GM12892 (cell line): ENCODE measurements at regions not wholly inside any gene's neighbourhood (a gene's known extent, or its start where the extent isn't known, plus 50 kb on each side); places are given as distances from the start of the nearest gene placed in this dataset.

Experiments
- DNase-seq: peaks from one replicate; pipeline ENCODE4 v3.0.0; 2011; ENCODE audit not compliant: insufficient read length
- FAIRE-seq: peaks from 2 replicates; lab custom pipeline; 2011; peaks lifted over from hg19 to GRCh38; lab: Jason Lieb, UNC
- POLR2A ChIP-seq: IDR thresholded peaks from 2 replicates; pipeline ENCODE4 v1.6.1; 2011; ENCODE audit warnings: low read depth, low read length, control low read depth
- POLR2AphosphoS5 ChIP-seq: IDR thresholded peaks from 2 replicates; pipeline ENCODE4 v1.6.1; 2011; ENCODE audit warnings: low read depth, low read length, control low read depth
- TAF1 ChIP-seq: IDR thresholded peaks from 2 replicates; pipeline ENCODE4 v1.6.1; 2011; ENCODE audit warnings: low read depth, mild to moderate bottlenecking, control low read depth, low read length, borderline replicate concordance

- DNase-seq (no peak), FAIRE-seq (no peak)
- TF ChIP-seq POLR2A (no peak), TAF1 (no peak), POLR2AphosphoS5 (no peak)
Measured at GRCh38 chr10:108005627-108006026, 841.1 kb upstream of the SORCS1 start.

DNA sequence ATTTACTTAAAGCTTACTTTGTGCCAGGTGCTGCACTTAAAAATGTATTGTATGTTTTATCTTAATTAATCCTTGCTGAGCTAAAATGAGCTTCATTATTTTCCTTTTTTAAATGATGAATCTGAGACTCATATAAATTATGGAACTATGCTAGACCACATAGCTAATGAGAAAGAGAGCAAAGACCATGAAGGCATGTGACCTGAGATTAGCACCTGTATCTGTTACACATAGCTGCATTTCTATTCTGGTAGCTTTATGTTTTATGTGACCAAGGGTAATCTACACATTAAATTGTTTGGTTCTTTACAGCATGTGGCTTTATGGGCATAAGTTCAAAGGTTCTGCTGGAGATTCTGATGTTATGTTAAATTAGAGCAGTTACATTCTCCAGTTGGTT lies 839.1 kb upstream of the SORCS1 start:
- FAIRE-seq (no peak), DNase-seq (no peak)
- no peak for TF ChIP-seq POLR2AphosphoS5
- TF ChIP-seq TAF1: no peak
- TF ChIP-seq POLR2A: no peak

DNA sequence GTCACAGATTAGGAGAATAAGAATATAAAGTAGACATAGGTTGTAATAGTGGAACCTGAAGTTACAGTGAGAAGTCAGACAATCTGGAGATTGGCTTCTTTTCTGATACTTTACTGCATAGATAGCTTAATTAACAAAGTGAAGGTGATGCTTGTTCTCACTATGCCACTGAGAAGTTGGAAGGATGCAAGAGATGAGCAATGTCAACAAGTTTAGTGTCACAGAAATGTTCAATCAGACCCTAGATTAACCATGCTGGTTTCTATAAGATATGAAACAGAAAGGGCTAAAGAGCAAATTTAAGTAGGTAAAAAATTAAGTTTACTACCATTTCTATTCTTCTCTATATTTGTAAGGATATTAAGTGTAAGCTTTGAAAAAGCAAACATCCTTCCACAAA lies 838.6 kb upstream of the SORCS1 start:
- DNase-seq (no peak), FAIRE-seq (peak; percentile 9)
- TF ChIP-seq POLR2A (no peak), POLR2AphosphoS5 (no peak), TAF1 (no peak)

GRCh38 chr10:108000365-108000764 lies 835.9 kb upstream of the SORCS1 start:
- TF ChIP-seq POLR2AphosphoS5 (no peak), POLR2A (no peak), TAF1 (no peak)
- DNase-seq (no peak), FAIRE-seq (no peak)

DNA sequence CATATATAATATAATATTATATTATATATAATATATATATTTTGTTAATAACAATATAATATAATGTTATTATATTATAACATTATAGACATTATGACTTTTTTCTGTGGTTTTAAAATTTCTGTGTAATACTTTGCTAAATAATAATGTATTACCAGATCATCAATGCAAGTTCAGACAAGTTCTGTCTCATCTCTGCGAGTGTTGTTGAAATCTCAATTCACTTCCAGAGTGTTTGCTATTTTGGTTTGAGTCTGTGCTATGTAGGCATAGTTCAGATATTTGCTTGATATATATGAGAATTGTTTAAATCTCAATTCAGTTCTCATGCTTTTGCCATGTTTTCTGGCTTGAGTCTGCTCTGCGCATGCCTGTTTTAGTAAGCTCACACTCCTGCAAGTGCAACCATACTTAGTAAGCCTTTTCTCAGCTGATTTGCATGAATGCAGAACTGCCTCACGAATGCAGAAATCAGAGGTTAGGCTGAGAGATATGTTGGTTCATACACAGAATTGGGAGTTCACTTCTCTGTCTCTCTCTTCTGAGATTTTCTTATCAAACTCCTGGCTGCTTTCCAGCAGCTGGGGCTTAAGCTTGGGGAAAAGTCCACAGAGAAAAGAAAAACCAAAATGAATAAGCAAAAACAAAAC lies 830.2 kb upstream of the SORCS1 start:
- DNase-seq (no peak), FAIRE-seq (no peak)
- TF ChIP-seq POLR2AphosphoS5 (no peak), POLR2A (no peak), TAF1 (no peak)

GRCh38 chr10:107986571-107986970 lies 822.1 kb upstream of the SORCS1 start:
- TF ChIP-seq POLR2AphosphoS5 (no peak), TAF1 (no peak), POLR2A (no peak)
- no peak for DNase-seq
- FAIRE-seq: no peak

DNA sequence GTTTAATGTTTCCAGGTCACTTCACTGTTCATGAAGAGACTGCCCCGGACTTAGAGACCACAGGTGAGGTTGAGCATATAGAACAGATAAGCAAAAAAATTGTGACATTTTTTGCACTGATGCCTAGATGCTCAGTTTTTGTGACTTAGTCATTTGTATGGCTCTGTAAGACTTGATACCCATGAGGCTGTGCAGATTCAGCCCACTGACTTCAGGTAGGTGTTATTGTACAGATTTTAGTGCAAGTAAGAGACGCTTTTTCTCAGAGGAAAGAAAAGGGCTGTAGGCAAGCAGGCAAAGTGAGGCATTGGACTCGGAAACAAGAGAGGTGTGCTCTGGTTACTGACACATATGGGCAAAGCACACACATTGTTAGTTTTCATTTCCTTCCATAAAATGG lies 820.1 kb upstream of the SORCS1 start:
- FAIRE-seq: no peak
- DNase-seq: no peak
- TF ChIP-seq TAF1 (no peak), POLR2AphosphoS5 (no peak), POLR2A (no peak)

GRCh38 chr10:107984149-107984548 lies 819.6 kb upstream of the SORCS1 start:
- TF ChIP-seq POLR2A: no peak
- no peak for TF ChIP-seq POLR2AphosphoS5
- TF ChIP-seq TAF1: no peak
- no peak for FAIRE-seq

GRCh38 chr10:107978455-107978854 lies 813.9 kb upstream of the SORCS1 start:
- TF ChIP-seq TAF1: no peak
- no peak for TF ChIP-seq POLR2A
- no peak for TF ChIP-seq POLR2AphosphoS5
- FAIRE-seq: no peak
- DNase-seq: no peak

More at GRCh38 chr10:107984149-107984548, 819.6 kb upstream of the SORCS1 start:
- DNase-seq: no peak

GRCh38 chr10:107971973-107972372 lies 807.5 kb upstream of the SORCS1 start:
- TF ChIP-seq POLR2AphosphoS5: no peak
- no peak for TF ChIP-seq TAF1
- TF ChIP-seq POLR2A: no peak
- FAIRE-seq (no peak), DNase-seq (no peak)

DNA sequence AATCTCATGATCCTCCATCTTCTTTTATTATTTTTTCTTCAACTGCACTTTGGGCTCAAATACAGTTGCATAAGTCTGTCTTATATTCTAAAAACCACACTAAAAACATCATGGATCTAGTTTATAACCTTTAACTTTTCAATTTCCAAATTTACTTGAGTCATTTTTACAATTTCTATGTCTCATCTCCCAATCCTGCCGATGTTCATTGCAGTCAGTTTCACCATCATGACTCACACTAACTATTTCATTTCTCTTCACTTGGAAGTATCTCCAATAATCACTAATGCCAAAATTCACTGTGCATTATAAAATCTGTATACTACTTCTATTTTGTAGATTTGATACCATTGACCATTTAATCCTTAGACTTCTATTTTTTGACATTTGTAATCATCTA lies 806.9 kb upstream of the SORCS1 start:
- DNase-seq: no peak
- TF ChIP-seq TAF1 (no peak), POLR2A (no peak), POLR2AphosphoS5 (no peak)
- FAIRE-seq: no peak

GRCh38 chr10:107970512-107970911 lies 806.0 kb upstream of the SORCS1 start:
- no peak for TF ChIP-seq POLR2AphosphoS5
- no peak for TF ChIP-seq TAF1
- no peak for TF ChIP-seq POLR2A
- FAIRE-seq: no peak
- DNase-seq: no peak
